ENCODE measurements at regions not wholly inside any gene's neighbourhood (a gene's known extent, or its start where the extent isn't known, plus 50 kb on each side); places are given as distances from the start of the nearest gene placed in this dataset.

GRCh38 chr1:188225975-188226374, 1397.2 kb downstream of the PLA2G4A start:
- TF ChIP-seq CTCF (IDR thresholded peaks at IDR 0.05; ENCODE audit: low read length) = no peak
- TF ChIP-seq EZH2 (IDR thresholded peaks at IDR 0.05; ENCODE audit: borderline replicate concordance, low read length) = no peak
